8988T (cell line): ENCODE measurements at regions not wholly inside any gene's neighbourhood (a gene's known extent, or its start where the extent isn't known, plus 50 kb on each side); places are given as distances from the start of the nearest gene placed in this dataset.
"Not testable (repeated sequence)": the region's sequence is repeated elsewhere in the genome, so short reads cannot be mapped to it uniquely, and the experiment has no call there.

Experiments used
- DNase-seq: peaks from one replicate; pipeline ENCODE4 v3.0.0; 2011

DNA sequence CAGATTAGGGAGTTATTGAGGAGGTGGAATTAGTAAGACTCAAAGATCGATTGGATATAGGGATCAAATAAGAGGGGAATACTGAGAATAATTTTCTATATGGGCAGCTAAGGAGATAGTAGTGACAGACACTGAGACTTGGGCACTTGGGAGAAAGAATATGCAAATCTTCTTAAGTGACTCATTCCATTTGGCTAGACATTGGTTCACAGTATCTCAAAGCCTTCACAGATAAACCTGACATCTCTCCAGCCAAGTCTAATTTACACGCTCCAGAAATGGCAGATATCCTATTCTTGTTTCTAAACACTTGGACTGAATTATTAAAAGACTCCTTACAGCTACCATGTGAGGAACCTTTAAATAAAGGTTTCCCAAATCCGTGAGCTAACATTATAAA, 104.6 kb upstream of the ADAMTS9 start:
- no peak for DNase-seq

DNA sequence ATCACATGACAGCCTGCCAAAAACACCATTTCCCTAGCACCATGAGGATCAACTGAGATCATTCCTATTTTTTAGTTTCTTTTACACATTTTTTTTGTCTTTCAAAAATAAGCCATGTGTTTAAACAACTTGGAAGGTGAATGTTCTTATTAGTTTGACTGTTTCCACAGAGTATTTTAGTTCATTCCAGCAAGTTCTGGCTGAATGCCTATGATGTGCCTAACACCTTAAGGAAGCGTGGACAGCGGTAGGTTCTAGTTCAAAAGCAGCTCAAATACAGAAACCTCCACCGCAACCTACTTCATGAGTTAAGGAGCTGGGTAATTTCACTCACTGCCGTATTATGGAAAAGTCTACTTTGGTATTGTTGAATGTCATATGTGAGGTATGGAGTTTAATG, 101.3 kb upstream of the ADAMTS9 start:
- no peak for DNase-seq

DNA sequence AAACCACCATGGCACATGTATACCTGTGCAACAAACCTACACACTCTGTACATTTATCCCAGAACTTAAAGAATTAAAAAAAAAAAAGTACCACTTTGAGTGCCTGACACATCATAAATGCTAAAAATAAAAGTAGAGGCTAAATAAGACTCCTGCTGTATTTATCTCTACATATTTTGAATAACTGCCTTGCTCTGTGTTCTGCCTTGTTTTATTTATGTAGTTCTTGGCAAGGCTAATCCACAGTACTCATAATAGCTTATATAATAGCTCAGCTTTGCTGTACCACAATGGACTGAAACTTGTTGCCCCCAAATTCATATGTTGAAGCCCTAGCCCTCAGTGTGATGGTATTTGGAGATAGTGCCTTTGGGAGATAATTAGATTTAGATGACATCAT, 95.4 kb upstream of the ADAMTS9 start:
- no peak for DNase-seq

DNA sequence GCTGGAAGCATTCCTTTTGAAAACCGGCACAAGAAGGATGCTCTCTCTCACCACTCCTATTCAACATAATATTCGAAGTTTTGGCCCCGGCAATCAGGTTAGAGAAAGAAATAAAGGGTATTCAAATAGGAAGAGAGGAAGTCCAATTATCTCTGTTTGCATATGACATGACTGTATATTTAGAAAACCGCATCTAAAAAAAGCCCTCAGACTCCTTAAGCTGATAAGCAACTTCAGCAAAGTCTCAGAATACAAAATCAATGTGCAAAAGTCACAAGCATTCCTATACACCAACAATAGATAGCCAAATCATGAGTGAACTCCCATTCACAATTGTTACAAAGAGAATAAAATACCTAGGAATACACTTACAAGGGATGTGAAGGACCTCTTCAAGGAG, 93.1 kb upstream of the ADAMTS9 start:
- DNase-seq = not testable (repeated sequence)

DNA sequence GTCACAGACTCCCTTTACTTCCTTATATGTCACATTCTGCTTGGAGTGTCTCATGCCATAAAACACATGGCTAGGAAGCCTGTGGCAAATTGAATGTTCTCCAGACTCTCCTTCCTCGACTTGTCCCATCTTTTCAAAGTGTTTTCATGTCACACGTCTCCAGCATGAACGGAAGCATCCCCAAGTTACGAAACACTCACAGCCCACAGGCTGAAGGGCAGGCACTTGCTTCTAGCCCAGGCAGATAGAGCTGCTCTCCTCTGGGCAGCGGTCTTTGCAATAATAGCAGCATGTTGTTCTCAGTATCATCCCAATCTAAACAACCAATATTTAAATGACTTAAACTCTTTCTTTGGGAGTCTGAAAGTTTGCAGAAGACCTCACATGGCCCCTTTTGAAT, 85.3 kb upstream of the ADAMTS9 start:
- DNase-seq = no peak

DNA sequence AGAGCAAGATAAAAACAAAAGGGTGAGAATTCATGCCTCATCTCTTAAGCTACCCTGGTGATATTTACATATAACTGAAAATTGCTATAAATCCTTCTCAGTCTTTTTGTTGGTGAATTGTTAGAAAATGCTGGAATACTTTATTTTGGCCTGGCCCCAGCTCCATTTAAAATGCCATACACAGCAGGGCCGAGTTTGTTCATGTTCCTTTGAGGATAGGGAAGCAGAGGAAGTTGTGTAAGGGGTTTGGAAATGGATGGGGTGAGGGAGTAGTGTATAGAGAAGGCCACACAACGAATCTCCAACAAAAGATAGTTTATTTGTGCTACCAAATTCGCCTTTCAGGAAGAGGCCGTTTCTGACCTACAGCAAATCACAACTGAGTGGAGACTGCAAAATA, 78.6 kb upstream of the ADAMTS9 start:
- DNase-seq = no peak

DNA sequence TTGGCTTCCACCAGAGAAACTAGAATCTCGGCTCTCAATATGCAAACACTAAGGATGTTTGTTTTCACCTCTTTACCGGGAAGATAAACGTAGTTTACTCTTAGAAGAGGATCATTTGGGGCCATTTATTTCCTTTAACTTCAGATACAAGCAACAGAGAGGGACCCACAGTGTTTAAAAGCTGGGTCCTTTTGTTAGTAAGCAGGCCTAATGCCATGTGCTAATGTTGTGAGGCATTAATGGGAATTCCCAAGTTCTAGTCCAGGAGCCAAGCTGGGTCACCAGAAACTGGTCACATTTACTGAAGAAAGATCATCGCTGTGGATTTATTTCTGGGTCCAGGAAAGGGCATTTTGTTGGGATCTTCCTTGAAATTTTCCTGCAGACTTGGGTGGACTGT, 78.1 kb upstream of the ADAMTS9 start:
- DNase-seq = no peak

DNA sequence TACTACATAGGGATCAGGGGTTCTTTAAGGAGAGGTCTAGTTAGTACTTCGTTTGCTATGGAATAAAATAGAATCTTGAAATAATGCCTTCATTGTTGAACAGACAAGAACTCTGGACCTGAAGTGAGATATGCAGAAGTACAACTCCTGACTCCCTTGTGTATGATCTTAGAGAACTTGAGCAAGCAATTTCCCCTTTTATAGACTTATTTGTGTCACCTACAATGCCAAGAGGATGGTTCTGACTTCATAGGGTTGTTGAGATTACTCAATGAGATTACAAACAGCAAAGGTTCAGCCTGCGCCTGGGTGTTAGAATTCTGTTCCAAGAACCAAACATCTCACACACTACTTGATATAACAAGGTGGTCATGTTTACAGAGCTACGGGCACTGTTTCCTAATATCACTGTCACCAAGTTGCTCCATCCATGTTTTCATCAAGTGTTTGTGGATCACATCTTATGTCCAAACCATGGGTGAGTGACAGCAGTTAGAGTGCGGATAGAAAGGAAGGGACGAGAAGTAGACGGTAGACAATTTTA, 76.7 kb upstream of the ADAMTS9 start:
- no peak for DNase-seq

DNA sequence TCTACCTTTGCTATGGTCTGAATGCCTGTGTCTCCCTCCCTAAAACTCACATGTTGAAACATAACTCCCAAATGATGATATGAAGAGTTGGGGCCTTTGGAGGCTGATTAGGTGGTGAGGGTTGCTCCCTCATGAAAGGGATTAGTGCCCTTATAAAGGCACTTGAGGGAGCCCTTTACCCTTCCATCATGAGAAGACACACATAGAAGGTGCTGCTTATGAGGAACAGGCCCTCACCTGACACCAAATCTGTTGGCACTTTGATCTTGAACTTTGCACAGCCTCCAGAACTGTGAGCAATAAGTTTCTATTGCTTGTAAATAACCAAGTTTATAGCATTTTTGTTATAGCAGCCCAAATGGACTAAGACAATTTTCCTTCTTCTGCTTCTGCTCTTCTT, 76.2 kb upstream of the ADAMTS9 start:
- no peak for DNase-seq

DNA sequence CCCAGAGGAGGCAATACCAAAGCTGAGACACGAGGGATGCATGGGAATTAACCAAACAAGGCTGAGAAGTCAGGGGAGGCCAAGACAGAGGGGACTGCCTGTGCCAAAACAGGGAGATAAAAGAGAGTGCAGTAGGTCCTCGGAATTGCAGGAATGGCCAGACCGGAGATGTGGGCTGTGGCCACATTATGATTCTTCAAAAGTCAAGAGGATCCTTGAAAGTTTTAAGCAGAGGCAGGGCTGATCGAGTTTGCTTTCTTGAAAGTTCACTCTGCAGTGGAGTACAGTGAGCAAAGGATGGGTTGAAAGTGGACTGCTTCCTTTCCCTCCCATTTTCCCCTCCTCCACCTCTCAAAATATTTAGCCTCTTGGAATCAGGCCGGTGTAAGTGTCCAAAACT, 73.9 kb upstream of the ADAMTS9 start:
- DNase-seq = no peak

DNA sequence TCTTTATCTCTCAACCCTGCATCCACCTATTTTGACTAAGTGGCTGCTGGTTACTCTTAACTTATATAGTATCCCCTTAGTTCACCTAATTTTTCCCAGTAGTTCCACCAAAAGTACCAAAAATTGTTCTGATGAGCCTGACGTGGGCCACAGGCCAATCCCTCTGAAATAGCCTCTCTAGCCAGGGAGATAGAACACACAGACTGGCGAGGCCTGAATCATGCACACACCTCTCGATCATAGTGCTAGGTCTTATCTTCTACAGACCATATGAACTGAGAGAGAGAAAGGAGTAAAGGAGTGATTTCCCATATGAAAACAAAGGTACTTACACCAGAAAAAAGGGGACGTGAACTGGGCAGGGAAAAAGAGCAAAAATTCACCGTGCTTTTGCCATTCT, 72.5 kb upstream of the ADAMTS9 start:
- no peak for DNase-seq

DNA sequence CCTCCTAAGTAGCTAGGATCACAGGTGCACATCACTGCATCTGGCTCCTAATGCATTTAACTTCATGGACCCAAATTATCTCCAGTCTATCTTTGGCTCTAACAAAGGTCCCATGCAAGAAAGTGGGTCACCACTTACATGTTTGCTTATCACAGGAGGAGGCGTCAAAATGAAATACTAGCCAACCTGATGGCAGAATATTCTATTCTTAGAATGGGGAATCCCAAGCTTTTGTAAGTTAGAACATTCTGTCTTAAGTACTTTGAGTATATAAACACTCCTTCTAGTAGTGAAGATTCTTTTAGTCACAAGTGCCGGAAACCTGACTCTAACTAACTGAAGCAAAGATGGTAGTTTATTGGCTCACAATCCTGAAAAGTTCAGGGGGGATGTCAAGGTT, 72.0 kb upstream of the ADAMTS9 start:
- DNase-seq = no peak

DNA sequence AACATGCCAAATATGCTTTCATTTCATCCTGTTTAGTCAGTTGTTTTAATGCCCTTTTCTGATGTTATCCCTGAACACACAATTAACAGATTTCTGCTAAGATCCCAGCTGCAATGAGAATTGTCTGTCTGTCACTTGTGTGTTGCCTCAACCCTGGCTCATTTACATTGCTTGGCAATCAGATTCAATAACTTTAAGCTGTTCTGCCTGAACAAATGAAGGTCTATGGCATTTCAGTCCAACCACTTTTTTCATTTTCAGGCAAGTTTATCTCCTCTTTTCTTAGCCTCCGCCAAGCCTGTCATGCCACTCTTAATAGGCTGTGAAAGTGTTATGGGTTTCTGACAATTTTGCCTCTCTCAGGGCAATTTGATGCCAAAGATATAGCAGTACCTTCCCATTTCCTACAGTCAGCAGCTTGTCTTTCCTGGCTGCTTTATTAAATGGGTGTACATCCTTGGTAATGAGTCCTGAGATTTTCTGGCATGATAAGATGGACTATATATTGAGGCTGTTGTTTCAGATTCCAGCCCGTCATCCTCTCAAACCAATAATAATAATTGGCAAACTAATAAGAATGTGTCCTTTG, 68.7 kb upstream of the ADAMTS9 start:
- no peak for DNase-seq

DNA sequence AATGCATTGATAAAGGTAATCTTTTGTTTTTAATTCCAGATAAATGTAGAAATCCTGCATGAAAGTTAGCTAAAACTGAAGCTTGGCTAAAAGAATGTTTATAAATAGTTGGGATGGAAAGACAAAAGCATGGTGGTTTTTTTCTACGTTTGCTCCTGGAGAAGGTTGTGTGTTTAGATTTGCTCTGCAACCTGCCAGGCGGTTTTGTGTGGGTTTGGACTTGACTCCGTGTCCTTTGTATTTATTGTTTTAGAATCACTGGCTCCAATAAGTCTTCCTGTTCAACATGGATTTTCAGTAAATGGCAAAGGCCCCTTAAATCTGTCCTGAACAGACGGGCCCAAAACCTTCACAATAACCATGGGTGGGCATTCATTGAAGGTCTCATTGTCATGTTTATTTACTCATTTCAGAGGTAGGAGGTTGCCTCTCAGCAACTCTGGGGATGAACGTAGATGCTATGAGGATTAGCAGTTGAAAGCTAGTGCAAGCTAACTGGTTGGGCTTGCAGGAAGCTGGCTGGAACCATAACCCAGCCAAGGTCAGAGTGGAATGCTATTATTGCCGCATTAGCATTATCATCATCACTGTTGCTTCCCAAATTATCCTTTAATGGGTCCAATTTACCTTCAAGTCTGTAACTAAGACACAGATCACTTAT, 60.6 kb upstream of the ADAMTS9 start:
- no peak for DNase-seq

DNA sequence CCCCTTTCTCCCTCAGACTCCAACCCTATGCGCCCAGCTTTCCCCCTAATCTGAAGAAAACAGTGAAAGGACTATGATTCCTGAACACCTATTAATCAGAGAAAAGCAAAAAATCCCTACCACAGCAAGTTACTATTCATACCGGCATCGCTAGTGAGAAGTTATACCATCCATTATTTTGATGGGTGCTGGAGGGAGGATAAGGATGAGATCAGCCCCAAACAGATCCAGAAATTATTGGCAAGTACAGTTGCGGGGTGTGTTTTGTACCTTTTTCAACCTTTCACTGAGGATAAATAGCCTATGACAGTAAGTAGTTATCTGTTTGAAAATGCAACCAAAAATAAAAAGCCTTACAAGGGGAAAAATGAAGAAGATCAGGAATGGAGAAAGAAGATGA, 59.9 kb upstream of the ADAMTS9 start:
- no peak for DNase-seq

DNA sequence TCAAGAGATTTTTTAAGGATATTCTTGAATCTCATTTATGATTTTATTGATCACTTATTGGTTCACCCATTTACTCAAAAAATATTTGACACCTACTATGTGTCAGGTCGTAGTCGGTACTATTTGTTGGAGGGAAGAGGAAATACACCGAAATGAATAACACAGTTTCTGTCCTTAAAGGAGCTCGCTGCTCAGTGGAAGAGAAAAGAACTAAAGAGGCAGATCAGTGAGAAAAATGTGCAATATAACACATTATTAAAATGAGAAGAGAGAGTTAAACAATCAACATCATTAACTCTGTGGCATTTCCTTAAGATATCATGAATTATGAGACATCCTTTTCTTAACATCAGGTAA, 56.1 kb upstream of the ADAMTS9 start:
- no peak for DNase-seq

DNA sequence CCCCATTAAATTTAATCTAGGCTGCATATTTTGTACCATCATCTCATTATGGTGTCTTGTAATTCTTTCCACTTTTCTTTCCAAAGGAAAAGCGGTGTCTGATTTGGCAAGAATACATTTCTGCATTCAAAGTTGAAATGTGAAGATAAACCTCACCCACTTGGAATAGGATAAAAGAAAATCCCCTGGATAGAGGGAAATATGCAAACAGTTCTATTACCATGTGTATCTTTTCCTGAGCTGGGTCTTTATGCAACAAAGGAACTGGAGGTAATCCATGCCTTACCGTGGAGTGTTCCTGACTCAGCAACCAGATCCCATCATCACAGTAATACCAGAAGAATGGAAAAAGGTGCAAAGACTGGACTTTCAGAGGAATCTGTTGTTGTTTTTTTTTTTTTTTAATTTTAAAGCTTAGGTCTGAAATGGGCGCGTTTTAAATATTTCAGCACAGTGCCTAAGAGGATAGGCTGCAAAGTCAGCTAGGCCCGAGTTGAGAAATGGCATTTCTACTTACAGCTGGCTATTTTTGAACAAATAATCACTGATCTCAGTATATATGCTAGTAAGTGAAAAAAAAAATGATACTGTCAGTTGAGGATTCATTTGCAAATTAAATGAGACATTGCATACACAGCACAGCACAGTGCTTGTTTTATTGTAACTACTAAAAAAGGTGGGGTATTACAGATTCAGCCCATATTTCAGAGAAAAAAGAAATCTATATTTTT, 55.5 kb upstream of the ADAMTS9 start:
- no peak for DNase-seq

DNA sequence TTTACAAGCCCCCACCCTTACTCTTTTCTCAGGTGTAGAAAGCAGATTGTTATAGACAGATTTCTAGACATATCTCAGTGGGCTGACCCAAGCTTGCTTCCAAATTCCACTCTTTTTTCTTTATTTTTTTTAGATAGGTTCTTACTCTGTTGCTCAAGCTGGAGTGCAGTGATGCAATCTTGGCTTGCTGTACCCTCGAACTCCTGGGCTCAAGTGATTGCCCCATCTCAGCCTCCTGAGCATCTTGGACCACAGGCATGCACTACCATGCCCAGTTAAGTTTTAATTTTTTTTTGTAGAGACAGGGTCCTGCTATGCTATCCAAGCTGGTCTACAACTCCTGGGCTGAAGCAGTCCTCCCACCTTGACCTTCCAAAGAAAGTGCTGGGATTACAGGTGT, 53.5 kb upstream of the ADAMTS9 start:
- no peak for DNase-seq

DNA sequence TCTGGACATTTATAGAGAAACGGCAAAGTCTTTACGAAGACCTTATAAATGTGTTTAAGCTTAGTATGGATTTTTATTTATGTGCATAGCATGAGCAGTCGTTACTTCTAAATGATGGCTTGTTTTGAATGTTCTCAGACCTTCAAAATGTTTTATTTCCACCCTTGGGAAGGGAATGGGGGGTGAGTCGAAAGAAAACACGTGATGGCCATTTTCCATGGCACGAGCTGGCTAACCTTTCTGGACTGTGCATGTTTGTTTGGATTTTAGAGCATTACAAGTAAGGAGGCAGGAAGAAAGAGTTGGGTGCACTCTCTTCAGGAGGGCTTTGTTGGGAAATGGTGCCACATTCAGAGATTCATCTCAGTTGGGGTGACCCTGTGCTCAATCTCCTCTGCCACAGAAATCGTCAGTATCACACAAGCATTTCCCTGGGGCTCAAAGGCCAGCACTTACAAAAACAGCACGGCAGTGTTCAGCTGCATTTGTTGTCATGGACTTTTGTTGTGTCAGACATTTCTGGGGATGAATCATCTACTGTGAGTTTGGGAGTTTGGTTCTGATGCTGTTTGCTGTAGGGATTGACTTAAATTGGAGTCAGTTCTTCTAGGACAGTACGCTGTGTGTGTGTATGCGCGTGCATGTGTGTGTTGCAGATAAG, 52.3 kb upstream of the ADAMTS9 start:
- DNase-seq = no peak
